ENCODE measurements at regions not wholly inside any gene's neighbourhood (a gene's known extent, or its start where the extent isn't known, plus 50 kb on each side); places are given as distances from the start of the nearest gene placed in this dataset.

DNA sequence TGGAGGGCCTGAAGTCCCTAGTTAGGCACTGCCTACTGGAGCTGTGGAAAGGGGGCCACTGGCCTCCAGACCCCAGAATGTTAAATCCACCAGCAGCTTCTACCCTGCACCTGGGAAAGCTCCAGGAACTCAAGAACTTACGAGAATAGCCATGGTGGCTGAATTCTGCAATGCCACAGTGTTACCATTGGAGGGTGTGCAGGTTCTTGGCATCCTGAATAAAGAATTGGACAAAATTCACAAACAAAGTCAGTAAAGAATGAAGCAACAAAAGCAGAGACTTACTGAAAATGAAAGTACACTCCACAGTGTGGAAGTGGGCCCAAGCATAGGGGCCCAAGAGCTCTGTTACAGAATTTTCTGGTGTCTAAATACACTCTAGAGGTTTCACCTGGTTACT is 107.0 kb downstream of the PRDM9 start:
- TF ChIP-seq POLR2A (IDR thresholded peaks at IDR 0.05; ENCODE audit: extremely low read depth, insufficient read length) (no peak), MYC (IDR thresholded peaks at IDR 0.05; ENCODE audit: low read depth, low read length) (no peak)
- TF ChIP-seq, protein P1, sequence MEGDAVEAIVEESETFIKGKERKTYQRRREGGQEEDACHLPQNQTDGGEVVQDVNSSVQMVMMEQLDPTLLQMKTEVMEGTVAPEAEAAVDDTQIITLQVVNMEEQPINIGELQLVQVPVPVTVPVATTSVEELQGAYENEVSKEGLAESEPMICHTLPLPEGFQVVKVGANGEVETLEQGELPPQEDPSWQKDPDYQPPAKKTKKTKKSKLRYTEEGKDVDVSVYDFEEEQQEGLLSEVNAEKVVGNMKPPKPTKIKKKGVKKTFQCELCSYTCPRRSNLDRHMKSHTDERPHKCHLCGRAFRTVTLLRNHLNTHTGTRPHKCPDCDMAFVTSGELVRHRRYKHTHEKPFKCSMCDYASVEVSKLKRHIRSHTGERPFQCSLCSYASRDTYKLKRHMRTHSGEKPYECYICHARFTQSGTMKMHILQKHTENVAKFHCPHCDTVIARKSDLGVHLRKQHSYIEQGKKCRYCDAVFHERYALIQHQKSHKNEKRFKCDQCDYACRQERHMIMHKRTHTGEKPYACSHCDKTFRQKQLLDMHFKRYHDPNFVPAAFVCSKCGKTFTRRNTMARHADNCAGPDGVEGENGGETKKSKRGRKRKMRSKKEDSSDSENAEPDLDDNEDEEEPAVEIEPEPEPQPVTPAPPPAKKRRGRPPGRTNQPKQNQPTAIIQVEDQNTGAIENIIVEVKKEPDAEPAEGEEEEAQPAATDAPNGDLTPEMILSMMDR (IDR thresholded peaks at IDR 0.05; ENCODE audit: low read depth, low read length), result no peak
